PC-3 (cell line): ENCODE measurements at regions not wholly inside any gene's neighbourhood (a gene's known extent, or its start where the extent isn't known, plus 50 kb on each side); places are given as distances from the start of the nearest gene placed in this dataset.

Experiments
- ATAC-seq: fragments of 200-7000 bp; cut with Tn5 transposase; 2 replicates; pipeline ENCODE4 v1.9.1; 2020; ENCODE audit warnings: mild to moderate bottlenecking, moderate library complexity
- BruUV-seq: library from RNA; stranded (reverse); fragments of 400-500 nt; replicated peaks from 2 replicates; lab custom pipeline; 2021; lab: Mats Ljungman, UMichigan
- CTCF ChIA-PET: fragments of 300-600 bp; sonication (Branson Sonifier 250); formaldehyde crosslinking; loops from one replicate; lab custom pipeline; 2022; ENCODE audit warnings: antibody characterized with exemption; lab: Charles Lee
- POLR2A ChIA-PET: fragments of 300-600 bp; sonication (Branson Sonifier 250); formaldehyde crosslinking; loops from one replicate; lab custom pipeline; 2022; ENCODE audit warnings: antibody characterized with exemption; ENCODE audit not compliant: unreplicated experiment; lab: Charles Lee
- DNase-seq: peaks from one replicate; pipeline ENCODE4 v3.0.0-alpha.2; 2015
- H2AFZ ChIP-seq: fragments of 300-600 bp; sonication (generic); 2 replicates; pipeline ENCODE4 v1.6.0; 2016; ENCODE audit warnings: antibody characterized with exemption, low read length
- H3F3A ChIP-seq: fragments of 300-600 bp; sonication (generic); one replicate; pipeline ENCODE4 v1.6.0; 2017; ENCODE audit warnings: antibody characterized with exemption, low read length, control low read depth, mild to moderate bottlenecking; ENCODE audit not compliant: unreplicated experiment
- H3K27ac ChIP-seq: fragments of 300-600 bp; sonication (generic); 2 replicates; pipeline ENCODE4 v1.5.1; 2016; ENCODE audit warnings: mild to moderate bottlenecking, low read length
- H3K27me3 ChIP-seq: fragments of 300-600 bp; sonication (generic); 2 replicates; pipeline ENCODE4 v1.6.1; 2016; ENCODE audit warnings: low read length, mixed read lengths
- H3K36me3 ChIP-seq: fragments of 300-600 bp; sonication (generic); 2 replicates; pipeline ENCODE4 v1.6.1; 2016; ENCODE audit warnings: low read depth, mixed run types, low read length, mixed read lengths
- H3K4me1 ChIP-seq: fragments of 300-600 bp; sonication (generic); 2 replicates; pipeline ENCODE4 v1.5.1; 2016; ENCODE audit warnings: low read length; ENCODE audit not compliant: insufficient read depth
- H3K4me2 ChIP-seq: fragments of 300-600 bp; sonication (generic); 2 replicates; pipeline ENCODE4 v1.6.0; 2016; ENCODE audit warnings: low read length
- H3K4me3 ChIP-seq: fragments of 300-600 bp; sonication (generic); 2 replicates; pipeline ENCODE4 v1.5.1; 2016; ENCODE audit warnings: mild to moderate bottlenecking, low read length, mixed read lengths
- H3K79me2 ChIP-seq: fragments of 300-600 bp; sonication (generic); 2 replicates; pipeline ENCODE4 v1.6.1; 2017; ENCODE audit warnings: low read length, mixed read lengths
- H3K9ac ChIP-seq: fragments of 300-600 bp; sonication (generic); 2 replicates; pipeline ENCODE4 v1.6.0; 2016; ENCODE audit warnings: mild to moderate bottlenecking, low read length
- H3K9me2 ChIP-seq: fragments of 300-600 bp; sonication (generic); replicated peaks from 2 replicates; pipeline ENCODE4 v1.6.1; 2016; ENCODE audit warnings: mixed run types, low read length, mixed read lengths
- H3K9me3 ChIP-seq: fragments of 300-600 bp; sonication (generic); 2 replicates; pipeline ENCODE4 v1.6.1; 2016; ENCODE audit warnings: low read length, mixed read lengths
- H4K20me1 ChIP-seq: fragments of 300-600 bp; sonication (generic); 2 replicates; pipeline ENCODE4 v1.6.1; 2016; ENCODE audit warnings: low read length, mixed read lengths
- EZH2 ChIP-seq: fragments of 300-600 bp; sonication (generic); IDR thresholded peaks from one replicate; pipeline ENCODE4 v1.6.1; 2017; ENCODE audit warnings: antibody characterized with exemption, mild to moderate bottlenecking, low read length; ENCODE audit not compliant: unreplicated experiment
- EZH2phosphoT487 ChIP-seq: fragments of 300-600 bp; sonication (generic); IDR thresholded peaks from 2 replicates; pipeline ENCODE4 v1.6.1; 2018; ENCODE audit warnings: mild to moderate bottlenecking, antibody characterized with exemption, low read length, borderline replicate concordance
- intact Hi-C: fragments of 100-400 bp; cut with micrococcal nuclease; formaldehyde crosslinking; loops from 2 replicates; pipeline ENCODE4 v1.9.0; 2023
- TF ChIP-seq, protein P1 (sequence below): fragments of 300-600 bp; sonication (generic); conservative IDR thresholded peaks from 2 replicates; pipeline ENCODE4 v1.5.1; 2017; ENCODE audit warnings: antibody characterized with exemption, low read depth, mild to moderate bottlenecking, low read length

DNA sequence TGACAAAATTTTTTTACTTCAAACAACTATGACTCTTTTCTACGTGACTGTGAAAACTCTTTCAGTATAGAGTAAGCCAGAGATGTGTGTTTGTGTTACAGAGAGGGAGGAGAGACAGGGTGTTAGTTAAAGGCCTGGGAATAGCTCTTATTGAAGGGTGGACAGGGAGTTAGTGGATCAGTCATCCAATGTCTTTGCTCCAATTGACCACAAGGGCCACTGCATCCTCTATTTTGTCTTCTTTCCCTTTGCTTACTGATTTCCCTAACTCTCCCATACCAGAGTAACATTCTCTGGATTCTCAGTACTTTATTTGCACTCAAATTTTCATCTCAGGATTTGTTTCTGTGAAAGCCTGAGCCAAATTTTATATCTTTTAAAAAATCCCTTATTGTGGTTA lies 920.3 kb downstream of the CDH18 start:
- BruUV-seq = no TSS peak
- CTCF ChIA-PET = no interaction called here

DNA sequence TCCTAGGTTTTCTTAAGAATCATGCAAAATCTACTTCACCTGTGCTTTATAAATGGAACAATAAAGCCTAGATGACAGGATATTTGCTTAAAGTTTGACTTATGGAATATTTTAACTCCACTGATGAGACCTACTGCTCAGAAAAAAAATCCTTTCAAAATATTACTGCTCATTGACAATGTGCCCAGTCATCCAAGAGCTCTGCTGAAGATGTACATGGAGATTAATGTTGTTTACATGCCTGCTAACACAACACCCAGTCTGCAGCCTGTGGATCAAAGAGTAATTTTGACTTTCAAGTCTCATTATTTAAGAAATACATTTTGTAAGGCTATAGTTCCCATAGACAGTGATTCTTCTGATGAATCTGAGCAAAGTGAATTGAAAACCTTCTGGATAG lies 889.6 kb downstream of the CDH18 start:
- POLR2A ChIA-PET = no interaction called here
- H3K79me2 ChIP-seq = no peaks in the 10 kb centered on the region
- H3K4me1 ChIP-seq = no peaks in the 10 kb centered on the region
- intact Hi-C loops = no loop called here
- H3K9ac ChIP-seq = no peak overlapping the region
- no TSS peak for BruUV-seq
- no peak overlapping the region for H3K4me2 ChIP-seq
- no peaks in the 10 kb centered on the region for H3K27me3 ChIP-seq
- no peak for ATAC-seq
- DNase-seq = no peak
- H3K9me2 ChIP-seq = no peaks in the 10 kb centered on the region
- H4K20me1 ChIP-seq = no peaks in the 10 kb centered on the region
- CTCF ChIA-PET = no interaction called here
- H3K9me3 ChIP-seq = no peaks in the 10 kb centered on the region
- H2AFZ ChIP-seq = no peak overlapping the region
- no peaks in the 10 kb centered on the region for H3F3A ChIP-seq
- H3K27ac ChIP-seq = no peak overlapping the region
- TF ChIP-seq EZH2phosphoT487 (no peak), EZH2 (no peak)
- TF ChIP-seq, protein P1, sequence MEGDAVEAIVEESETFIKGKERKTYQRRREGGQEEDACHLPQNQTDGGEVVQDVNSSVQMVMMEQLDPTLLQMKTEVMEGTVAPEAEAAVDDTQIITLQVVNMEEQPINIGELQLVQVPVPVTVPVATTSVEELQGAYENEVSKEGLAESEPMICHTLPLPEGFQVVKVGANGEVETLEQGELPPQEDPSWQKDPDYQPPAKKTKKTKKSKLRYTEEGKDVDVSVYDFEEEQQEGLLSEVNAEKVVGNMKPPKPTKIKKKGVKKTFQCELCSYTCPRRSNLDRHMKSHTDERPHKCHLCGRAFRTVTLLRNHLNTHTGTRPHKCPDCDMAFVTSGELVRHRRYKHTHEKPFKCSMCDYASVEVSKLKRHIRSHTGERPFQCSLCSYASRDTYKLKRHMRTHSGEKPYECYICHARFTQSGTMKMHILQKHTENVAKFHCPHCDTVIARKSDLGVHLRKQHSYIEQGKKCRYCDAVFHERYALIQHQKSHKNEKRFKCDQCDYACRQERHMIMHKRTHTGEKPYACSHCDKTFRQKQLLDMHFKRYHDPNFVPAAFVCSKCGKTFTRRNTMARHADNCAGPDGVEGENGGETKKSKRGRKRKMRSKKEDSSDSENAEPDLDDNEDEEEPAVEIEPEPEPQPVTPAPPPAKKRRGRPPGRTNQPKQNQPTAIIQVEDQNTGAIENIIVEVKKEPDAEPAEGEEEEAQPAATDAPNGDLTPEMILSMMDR = no peak
- H3K36me3 ChIP-seq = no peaks in the 10 kb centered on the region
- H3K4me3 ChIP-seq = no peak overlapping the region

More for the DNA sequence above, 920.3 kb downstream of the CDH18 start:
- no peak overlapping the region for H3K4me3 ChIP-seq
- H2AFZ ChIP-seq = no peak overlapping the region
- H3K79me2 ChIP-seq = no peaks in the 10 kb centered on the region
- no peaks in the 10 kb centered on the region for H3K4me1 ChIP-seq
- H3K4me2 ChIP-seq = no peak overlapping the region
- TF ChIP-seq EZH2phosphoT487 (no peak), EZH2 (no peak)
- TF ChIP-seq, protein P1 = 0 out of 2 replicates have a peak, but pooled peaks have one; percentile 12
- no peak for ATAC-seq
- no peaks in the 10 kb centered on the region for H3K27me3 ChIP-seq
- no peaks in the 10 kb centered on the region for H3K9me3 ChIP-seq
- no peaks in the 10 kb centered on the region for H4K20me1 ChIP-seq
- H3K27ac ChIP-seq = no peak overlapping the region
- H3K9ac ChIP-seq = no peak overlapping the region
- no peaks in the 10 kb centered on the region for H3K9me2 ChIP-seq
- no peak for DNase-seq
- no peaks in the 10 kb centered on the region for H3F3A ChIP-seq
- no peaks in the 10 kb centered on the region for H3K36me3 ChIP-seq
- intact Hi-C loops = no loop called here
- POLR2A ChIA-PET = no interaction called here

DNA sequence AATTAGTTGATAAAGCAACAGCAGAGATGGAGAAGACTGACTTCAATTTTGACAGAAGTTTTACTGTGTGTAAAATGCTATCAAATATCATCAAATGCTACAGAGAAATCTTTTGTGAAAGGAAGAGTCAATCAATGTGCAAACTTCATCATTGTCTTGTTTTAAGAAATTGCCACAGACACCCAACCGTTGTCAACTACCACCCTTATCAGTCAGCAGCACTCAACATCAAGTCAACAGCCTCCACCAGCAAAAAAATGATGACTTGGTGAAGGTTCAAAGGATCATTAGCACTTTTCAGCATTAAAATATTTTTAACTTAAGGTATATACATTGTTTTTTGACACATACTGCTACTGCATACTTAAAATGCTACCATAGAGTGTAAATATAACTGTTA lies 888.8 kb downstream of the CDH18 start:
- Histone ChIP-seq H3K27me3 (no peaks in the 10 kb centered on the region), H3K9me3 (no peaks in the 10 kb centered on the region), H3K79me2 (no peaks in the 10 kb centered on the region), H2AFZ (no peak overlapping the region), H3K27ac (no peak overlapping the region), H3F3A (no peaks in the 10 kb centered on the region), H4K20me1 (no peaks in the 10 kb centered on the region), H3K4me1 (no peaks in the 10 kb centered on the region), H3K36me3 (no peaks in the 10 kb centered on the region), H3K9me2 (no peaks in the 10 kb centered on the region), H3K9ac (no peak overlapping the region), H3K4me2 (no peak overlapping the region), H3K4me3 (no peak overlapping the region)
- no peak for ATAC-seq
- BruUV-seq = no TSS peak
- ChIA-PET POLR2A (no interaction called here), CTCF (no interaction called here)
- intact Hi-C loops = no loop called here
- no peak for DNase-seq
- TF ChIP-seq EZH2phosphoT487 = no peak
- TF ChIP-seq EZH2 = no peak
- TF ChIP-seq, protein P1 = no peak
